ENCODE measurements at regions not wholly inside any gene's neighbourhood (a gene's known extent, or its start where the extent isn't known, plus 50 kb on each side); places are given as distances from the start of the nearest gene placed in this dataset.
A peak's percentile ranks its signal among the peaks of the same experiment; 100 is the strongest.

DNA sequence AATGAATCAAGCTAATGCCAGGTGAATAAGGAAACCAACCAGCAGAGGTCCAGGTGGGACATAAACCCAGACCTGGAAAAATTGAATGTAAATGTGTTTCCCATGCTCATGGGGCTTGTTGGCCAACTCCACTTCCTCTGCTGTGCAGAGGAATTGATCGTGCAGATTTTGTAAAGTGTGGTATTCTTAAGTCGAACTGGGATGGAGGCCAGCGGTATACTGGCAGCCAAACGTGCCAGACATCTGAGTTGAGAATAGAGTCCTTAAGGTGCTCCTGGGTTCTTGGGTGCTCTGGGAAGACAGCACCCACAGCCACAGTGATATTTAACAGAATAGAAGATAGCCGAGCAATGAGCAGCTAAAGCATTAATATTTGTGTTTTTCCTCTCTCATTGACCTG lies 146.5 kb upstream of the LGALSL start:
- Mint-ChIP-seq H3K4me1 (no peaks in the 10 kb centered on the region), H3K36me3 (no peaks in the 10 kb centered on the region), H3K4me3 (no peak overlapping the region), H3K27me3 (no peaks in the 10 kb centered on the region), H3K9me3 (peaks cover 10% of the 10 kb centered on the region), H3K27ac (no peak overlapping the region)

DNA sequence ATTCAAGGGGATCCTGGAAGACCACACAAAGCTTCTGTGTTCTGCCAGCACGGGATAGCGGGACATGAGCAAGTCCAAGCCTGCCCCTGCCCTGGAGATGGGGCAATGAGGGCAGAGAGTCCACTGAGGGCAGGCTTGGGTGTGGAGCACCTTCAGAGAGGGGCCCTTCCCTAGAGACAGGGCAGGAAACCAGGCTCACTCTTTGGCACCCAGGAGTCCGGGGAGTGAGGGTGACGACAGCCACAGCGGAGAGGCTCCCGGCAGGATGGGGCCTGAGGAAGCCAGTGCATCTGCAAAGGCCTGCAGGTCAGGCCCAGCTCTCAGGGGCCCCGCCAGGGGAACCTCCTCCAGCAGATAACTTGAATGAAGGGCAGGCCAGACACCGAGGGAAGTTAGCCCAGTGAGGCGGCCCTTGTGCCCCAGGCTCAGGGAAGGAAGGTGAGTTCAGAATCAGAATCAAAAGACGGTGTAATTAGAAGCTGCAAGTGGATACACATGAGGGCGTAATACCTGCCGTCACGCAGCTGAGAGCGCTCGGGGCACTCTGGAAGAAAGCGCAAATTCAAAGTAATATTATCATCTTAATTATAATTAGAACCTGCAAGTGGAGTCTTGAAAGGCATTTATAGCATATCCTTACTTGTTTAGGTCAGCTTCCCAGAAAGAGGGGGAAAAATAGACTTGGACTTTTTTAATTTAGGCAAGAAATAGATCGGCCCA lies 142.6 kb upstream of the LGALSL start:
- H3K9me3 Mint-ChIP-seq, result no peaks in the 10 kb centered on the region
- no peaks in the 10 kb centered on the region for H3K36me3 Mint-ChIP-seq
- no peaks in the 10 kb centered on the region for H3K4me1 Mint-ChIP-seq

DNA sequence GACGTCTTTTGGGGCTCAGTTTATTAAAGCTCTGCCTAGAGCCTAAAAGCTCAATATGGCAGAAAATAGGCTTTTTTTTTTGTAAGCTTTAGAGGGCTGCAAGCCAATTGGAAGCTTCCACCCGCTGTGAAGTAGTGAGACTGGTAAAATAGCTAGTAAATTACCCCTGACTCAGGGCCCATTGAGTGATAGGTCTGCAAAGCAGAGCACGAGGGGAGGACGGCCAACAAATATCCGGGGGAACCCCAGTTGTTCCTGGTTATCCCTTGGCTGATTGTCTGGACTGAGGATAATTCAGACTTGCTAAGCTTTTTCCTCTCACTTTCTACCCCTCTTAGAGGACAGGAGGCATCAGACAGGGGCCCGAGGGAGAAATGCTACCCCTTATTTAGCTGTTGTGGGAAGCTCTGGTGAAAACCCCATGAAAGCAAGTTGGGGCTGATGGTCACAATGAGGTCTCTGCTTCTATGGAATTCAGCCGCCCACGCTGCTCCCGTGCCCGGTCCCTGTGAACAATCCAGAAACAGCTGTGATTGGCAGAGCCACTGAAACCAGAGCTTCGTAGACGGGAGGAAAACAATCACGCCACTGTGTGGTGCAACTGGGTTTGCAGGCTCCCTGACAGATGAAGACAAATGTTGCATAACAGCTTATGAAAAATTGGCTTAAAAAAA lies 141.9 kb upstream of the LGALSL start:
- Mint-ChIP-seq H3K4me3 (no peak overlapping the region), H3K9me3 (no peaks in the 10 kb centered on the region), H3K27ac (no peak overlapping the region), H3K4me1 (no peaks in the 10 kb centered on the region), H3K36me3 (no peaks in the 10 kb centered on the region), H3K27me3 (no peaks in the 10 kb centered on the region)

More for the DNA sequence above, 142.6 kb upstream of the LGALSL start:
- Mint-ChIP-seq H3K27me3 (no peaks in the 10 kb centered on the region), H3K27ac (peak overlapping the region; percentile 23), H3K4me3 (no peak overlapping the region)

DNA sequence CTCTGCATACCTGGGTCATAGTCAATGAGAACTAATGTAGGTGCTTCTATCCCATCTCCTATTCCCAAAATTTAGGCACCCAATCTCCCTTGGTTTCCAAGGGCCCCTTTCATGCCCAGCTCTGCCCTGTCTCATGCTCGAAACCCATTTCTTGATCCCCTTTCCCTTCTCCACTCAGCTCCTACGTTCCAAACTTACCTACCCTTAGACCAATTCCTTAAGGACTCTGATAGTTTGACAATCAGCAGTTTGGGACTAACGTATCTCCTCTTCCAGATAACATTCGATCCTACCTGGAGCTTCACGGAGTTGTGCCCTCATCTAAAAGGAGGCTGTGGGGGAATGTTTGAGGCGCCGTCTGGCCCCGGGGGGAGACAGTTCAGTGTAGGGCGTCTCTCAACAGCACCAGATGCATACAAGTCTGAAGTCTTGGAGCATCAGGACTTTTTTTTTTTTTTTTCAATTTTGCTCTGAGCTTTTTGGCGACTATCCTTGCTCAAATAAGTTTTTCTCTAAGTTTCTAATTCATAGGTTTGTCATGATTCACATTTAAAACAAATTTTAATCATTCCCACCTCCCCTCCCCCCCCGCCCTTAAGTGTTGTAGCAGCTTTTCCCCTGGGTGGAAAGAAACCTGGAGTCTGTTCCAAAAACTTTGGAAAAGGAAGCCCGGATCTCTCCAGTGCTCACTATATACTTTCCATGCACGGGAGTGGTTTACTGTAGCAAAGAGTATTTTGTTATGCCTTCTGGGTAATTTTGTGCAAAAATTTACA lies 141.2 kb upstream of the LGALSL start:
- H3K4me1 Mint-ChIP-seq, result peaks cover 7% of the 10 kb centered on the region
- no peaks in the 10 kb centered on the region for H3K27me3 Mint-ChIP-seq
- no peaks in the 10 kb centered on the region for H3K36me3 Mint-ChIP-seq
- no peak overlapping the region for H3K27ac Mint-ChIP-seq
- no peaks in the 10 kb centered on the region for H3K9me3 Mint-ChIP-seq
- H3K4me3 Mint-ChIP-seq, result no peak overlapping the region

DNA sequence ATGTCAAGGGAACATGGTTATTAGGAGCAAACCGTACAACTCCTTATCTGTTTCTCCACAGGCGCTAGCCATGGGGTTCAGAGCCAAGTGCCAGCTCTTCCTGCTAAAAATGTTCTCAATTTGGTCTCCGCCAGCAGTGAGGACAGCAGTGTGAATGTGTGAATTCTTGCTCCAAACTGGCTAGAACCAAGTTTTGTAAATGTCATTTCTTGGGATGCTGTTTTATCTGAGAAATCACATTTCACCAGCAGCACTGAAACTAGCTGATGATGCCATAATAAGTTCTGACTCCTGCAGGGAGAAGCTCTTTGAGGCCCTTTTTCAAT lies 140.6 kb upstream of the LGALSL start:
- Mint-ChIP-seq H3K4me1 (peaks cover 12% of the 10 kb centered on the region), H3K36me3 (no peaks in the 10 kb centered on the region), H3K4me3 (no peak overlapping the region), H3K9me3 (no peaks in the 10 kb centered on the region), H3K27me3 (no peaks in the 10 kb centered on the region), H3K27ac (no peak overlapping the region)

DNA sequence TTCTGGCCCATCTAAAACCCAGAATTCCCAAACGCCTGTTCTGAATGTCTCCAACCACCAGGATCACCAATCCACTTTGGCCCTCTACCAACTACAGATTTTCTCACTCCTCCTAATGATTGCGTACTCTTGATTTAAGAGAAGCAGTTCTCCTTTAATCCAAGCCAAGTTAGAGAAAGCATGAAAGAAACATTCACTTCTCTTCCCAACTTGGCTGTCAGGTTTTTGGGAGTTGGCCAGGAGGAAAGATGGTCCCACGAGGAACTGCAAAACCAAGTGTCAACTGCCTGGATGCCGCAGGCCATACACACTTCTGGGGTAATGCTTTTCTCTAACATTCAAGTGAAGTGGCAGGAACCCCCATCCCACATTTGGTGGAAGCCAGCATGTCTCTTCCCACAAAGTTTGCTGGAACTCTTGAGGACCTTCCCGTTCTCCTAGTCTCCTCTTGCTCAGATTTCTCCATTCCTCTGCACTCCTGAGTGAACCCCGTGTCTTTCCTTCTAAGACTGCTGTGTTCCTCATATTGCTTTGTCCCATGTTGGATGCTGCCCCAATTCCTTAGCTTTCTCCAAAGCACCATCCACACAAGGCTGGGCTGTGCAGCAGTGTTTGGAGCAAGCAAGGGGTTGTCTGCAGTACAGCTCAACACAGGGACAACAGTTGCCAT lies 138.5 kb upstream of the LGALSL start:
- peaks cover 14% of the 10 kb centered on the region for H3K4me1 Mint-ChIP-seq
- no peaks in the 10 kb centered on the region for H3K27me3 Mint-ChIP-seq
- peaks cover 2% of the 10 kb centered on the region for H3K36me3 Mint-ChIP-seq
- no peaks in the 10 kb centered on the region for H3K9me3 Mint-ChIP-seq
- no peak overlapping the region for H3K27ac Mint-ChIP-seq
- H3K4me3 Mint-ChIP-seq, result no peak overlapping the region

DNA sequence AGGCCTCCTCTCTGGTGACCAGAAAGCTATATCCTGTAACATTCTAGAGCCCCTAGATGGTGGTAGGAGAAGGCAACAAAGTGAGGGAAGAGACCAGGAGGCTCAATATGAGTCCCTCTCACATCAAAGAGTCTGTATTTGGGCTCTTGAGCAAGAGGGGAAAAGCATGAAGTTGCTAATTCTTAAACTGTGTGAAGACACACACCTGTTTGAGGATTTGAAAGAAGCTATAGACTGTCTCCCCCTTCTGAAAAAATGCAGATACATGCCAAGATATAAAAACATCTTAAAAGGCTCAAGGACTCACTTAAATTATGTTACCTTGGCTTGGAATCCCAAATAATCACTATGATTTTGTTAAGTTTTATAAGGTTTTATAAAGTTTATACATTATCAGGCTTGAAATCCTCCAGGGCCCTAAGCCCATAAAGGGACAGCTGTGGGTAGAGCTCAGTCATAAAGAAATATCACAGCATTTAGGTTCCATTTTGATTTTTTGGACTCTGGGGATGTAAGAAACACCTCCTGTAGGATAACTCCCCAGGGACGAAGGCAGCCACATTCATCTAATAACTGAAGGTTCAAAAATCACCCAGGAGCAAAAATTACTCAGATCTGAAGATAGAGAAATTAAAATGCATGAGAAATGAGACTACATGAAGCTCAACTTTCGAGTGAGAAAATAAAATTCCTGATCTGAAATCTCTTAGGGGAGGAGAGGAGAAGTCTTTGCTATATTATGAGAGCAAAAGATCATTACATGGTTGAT lies 136.1 kb upstream of the LGALSL start:
- Mint-ChIP-seq H3K9me3 (no peaks in the 10 kb centered on the region), H3K4me3 (no peak overlapping the region), H3K27ac (no peak overlapping the region), H3K27me3 (no peaks in the 10 kb centered on the region), H3K4me1 (peaks cover 19% of the 10 kb centered on the region), H3K36me3 (peaks cover 2% of the 10 kb centered on the region)

DNA sequence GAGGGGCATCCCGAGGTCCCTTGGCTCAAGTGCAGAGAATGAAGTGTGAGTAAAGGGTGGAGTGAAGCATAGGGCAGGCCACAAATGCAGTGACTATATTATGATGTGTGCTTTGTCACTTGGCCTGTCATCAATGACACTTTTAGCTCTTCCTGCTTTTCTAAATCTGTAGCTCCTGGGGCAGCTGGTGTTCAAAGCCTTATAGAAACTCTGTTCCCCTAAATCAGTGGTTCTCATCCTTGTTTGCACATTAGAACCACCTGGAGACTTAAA lies 135.6 kb upstream of the LGALSL start:
- Mint-ChIP-seq H3K27me3 (no peaks in the 10 kb centered on the region), H3K27ac (no peak overlapping the region), H3K9me3 (no peaks in the 10 kb centered on the region), H3K4me3 (no peak overlapping the region), H3K36me3 (peaks cover 2% of the 10 kb centered on the region), H3K4me1 (peaks cover 24% of the 10 kb centered on the region)

DNA sequence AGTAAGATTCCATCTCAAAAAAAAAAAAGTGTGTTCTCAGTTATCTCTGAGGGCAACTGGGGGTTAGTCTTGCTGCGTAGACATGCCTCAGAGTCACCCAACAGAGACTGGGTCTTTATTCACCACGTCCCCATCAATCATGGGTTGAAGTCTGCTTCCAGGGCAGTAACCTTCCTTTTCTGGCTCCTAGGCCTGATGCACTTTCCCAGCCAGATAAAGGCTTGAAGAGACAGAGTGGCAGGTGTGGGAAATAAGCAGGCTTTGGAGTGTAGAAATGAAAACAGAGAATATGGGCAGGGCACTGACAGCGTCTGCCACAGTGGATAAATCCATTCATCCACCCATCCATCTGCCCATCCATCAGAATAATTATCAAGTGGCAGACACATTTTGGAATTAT lies 134.1 kb upstream of the LGALSL start:
- Mint-ChIP-seq H3K27ac (no peak overlapping the region), H3K27me3 (no peaks in the 10 kb centered on the region), H3K36me3 (peaks cover 2% of the 10 kb centered on the region), H3K9me3 (no peaks in the 10 kb centered on the region), H3K4me1 (peaks cover 38% of the 10 kb centered on the region), H3K4me3 (no peak overlapping the region)

DNA sequence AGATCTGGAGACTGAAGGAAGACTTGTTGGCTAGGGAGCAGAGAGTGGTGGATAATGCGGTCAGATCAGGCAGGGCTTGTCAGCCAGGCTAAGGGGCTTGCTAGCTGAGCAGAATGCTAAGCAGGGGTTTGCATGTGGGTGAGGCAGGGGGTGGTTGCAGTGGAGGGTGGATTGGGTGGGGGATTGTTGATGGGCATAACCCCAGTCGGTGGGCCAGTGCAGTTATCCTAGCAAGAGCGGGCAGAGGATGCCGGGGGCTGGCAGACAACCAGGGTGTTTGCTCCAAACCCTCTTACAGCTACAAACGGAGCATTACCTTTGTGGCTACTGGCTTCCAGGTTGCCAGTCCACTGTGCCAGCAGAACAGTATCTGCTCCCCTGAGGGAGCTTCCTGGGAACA lies 131.5 kb upstream of the LGALSL start:
- no peak overlapping the region for H3K4me3 Mint-ChIP-seq
- no peaks in the 10 kb centered on the region for H3K9me3 Mint-ChIP-seq
- H3K36me3 Mint-ChIP-seq, result peaks cover 2% of the 10 kb centered on the region
- peaks cover 61% of the 10 kb centered on the region for H3K4me1 Mint-ChIP-seq
- H3K27me3 Mint-ChIP-seq, result no peaks in the 10 kb centered on the region
- H3K27ac Mint-ChIP-seq, result no peak overlapping the region

DNA sequence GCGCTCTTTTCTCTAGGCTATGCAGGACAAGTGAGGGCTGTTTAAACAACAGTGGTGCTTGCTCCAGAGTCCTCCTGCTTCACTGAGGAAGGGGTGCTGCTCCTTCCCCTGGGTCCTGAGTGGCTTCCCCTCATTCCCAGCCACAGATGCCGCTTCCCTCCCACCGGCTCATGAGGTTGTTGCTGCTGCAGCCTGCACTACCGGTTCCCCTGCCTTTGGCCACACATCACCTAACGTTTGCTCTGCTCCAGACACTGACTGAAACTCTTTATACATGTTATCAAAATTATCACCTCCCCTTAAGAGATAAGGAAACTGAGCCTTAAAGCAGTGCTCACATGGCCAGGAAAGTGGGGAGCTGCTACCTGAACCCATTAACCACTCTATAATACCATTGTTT lies 130.8 kb upstream of the LGALSL start:
- Mint-ChIP-seq H3K9me3 (no peaks in the 10 kb centered on the region), H3K36me3 (peaks cover 2% of the 10 kb centered on the region), H3K27ac (no peak overlapping the region), H3K4me1 (peaks cover 61% of the 10 kb centered on the region), H3K4me3 (no peak overlapping the region), H3K27me3 (no peaks in the 10 kb centered on the region)

DNA sequence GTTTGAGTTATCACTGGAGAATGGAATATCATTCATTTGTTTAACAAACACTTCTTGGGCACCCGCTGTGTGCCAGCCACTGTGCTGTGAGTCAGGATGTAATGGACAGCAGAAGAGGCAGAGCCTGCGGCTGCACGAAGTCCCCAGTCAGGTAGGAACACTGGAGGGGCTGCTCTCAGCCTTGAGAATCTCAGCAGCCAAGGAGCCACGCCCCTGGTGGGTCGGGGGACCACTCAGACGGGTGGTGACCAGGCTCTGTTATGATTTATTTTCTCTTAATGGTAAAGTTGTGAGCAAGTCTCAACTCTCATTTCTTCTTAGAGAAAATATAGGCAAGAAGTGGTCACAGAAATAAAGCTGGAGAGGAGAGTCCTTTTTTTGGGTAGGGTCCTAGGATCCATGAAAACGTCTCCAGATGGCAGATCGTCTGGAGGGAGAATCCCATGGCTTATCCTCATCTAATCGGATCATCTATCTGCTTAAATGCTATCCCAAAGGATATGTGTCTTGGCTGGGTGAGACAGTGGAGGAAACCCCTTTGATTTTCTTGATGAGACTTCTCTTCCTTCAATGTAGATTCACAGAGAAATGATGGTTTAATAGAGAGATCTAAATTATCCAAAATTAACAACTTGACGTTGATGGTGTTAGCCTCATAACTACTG lies 129.1 kb upstream of the LGALSL start:
- H3K4me1 Mint-ChIP-seq, result peaks cover 64% of the 10 kb centered on the region

DNA sequence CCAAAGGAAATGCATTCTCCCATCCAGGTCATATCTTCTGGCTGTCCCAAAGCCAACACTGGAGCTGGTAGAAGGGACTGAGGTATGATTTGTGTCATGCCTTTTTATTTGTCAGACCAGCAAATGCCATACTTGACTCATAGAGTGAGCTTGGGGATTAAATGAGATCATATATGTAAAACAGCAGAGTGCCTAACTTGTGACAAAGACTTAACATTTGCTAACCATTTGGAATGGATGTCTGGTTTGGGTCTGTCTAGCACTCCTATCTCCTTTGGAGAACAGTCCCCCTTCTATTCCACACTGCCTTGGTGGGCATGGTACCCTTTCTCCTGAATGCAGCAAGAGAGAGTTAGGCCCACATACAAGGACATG lies 128.5 kb upstream of the LGALSL start:
- H3K36me3 Mint-ChIP-seq, result no peaks in the 10 kb centered on the region
- H3K4me1 Mint-ChIP-seq, result peaks cover 68% of the 10 kb centered on the region
- H3K9me3 Mint-ChIP-seq, result no peaks in the 10 kb centered on the region
- peak overlapping the region; percentile 99 for H3K27ac Mint-ChIP-seq
- no peaks in the 10 kb centered on the region for H3K27me3 Mint-ChIP-seq
- H3K4me3 Mint-ChIP-seq, result peak overlapping the region; percentile 80

More for the DNA sequence above, 129.1 kb upstream of the LGALSL start:
- Mint-ChIP-seq H3K4me3 (peak overlapping the region; percentile 37), H3K27me3 (no peaks in the 10 kb centered on the region), H3K9me3 (no peaks in the 10 kb centered on the region), H3K36me3 (no peaks in the 10 kb centered on the region), H3K27ac (peak overlapping the region; percentile 99)

DNA sequence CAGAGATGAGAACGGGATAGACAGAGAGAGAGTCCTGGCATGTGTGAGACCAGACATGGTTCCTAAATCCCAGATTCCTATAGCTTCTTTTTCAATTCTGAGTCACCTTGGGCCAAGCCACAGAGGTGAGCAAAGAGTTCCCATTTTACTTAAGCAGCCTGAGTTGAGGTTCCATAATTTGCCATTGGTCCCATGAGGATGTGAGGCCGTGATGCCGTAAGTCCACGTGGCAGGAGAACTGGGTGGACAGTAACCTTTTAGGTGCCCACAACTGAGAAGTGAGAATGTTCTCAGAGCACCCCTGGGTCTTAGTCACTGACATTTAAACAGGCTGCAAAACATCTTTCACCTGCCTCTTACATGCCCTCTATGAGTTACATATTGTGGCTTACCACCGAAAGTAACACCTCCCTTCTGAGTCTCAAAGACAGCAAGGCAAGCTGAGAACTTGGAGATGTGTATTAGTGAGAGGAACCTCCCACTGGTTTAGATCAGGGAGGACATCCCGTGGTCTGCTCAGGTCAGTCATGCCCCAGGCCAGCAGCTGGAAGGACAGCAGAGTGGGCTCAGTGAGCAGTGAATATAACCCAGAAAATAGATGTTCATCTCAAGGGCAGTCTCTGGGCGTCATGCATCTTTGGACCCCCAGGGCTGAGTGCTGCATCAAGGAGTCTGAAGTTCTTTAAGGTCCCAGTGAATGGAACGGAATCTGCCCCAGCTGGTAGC lies 127.9 kb upstream of the LGALSL start:
- Mint-ChIP-seq H3K27me3 (no peaks in the 10 kb centered on the region), H3K36me3 (no peaks in the 10 kb centered on the region), H3K4me1 (peaks cover 74% of the 10 kb centered on the region), H3K27ac (peak overlapping the region; percentile 99), H3K9me3 (no peaks in the 10 kb centered on the region), H3K4me3 (peak overlapping the region; percentile 80)
